ENCODE measurements at regions not wholly inside any gene's neighbourhood (a gene's known extent, or its start where the extent isn't known, plus 50 kb on each side); places are given as distances from the start of the nearest gene placed in this dataset.

GRCh38 chr2:64338910-64339500 lies 115.0 kb upstream of the LGALSL start:
- no peak for DNase-seq (ENCODE audit: low read depth)

GRCh38 chr2:64341461-64341860 lies 112.5 kb upstream of the LGALSL start:
- no peak for DNase-seq (ENCODE audit: low read depth)

- no peak for DNase-seq (ENCODE audit: low read depth)
Measured at GRCh38 chr2:64342195-64343099, 111.5 kb upstream of the LGALSL start.

GRCh38 chr2:64344999-64345576 lies 108.9 kb upstream of the LGALSL start:
- DNase-seq (ENCODE audit: low read depth), result no peak

- DNase-seq (ENCODE audit: low read depth), result no peak
Measured at GRCh38 chr2:64345998-64346397, 108.0 kb upstream of the LGALSL start.

GRCh38 chr2:64348386-64349130 lies 105.4 kb upstream of the LGALSL start:
- no peak for DNase-seq (ENCODE audit: low read depth)

GRCh38 chr2:64349131-64349530 lies 104.8 kb upstream of the LGALSL start:
- DNase-seq (ENCODE audit: low read depth), result no peak

- no peak for DNase-seq (ENCODE audit: low read depth)
Measured at GRCh38 chr2:64350996-64351395, 103.0 kb upstream of the LGALSL start.

GRCh38 chr2:64352292-64352691 lies 101.7 kb upstream of the LGALSL start:
- DNase-seq (ENCODE audit: low read depth), result no peak

GRCh38 chr2:64354857-64355680 lies 98.9 kb upstream of the LGALSL start:
- no peak for DNase-seq (ENCODE audit: low read depth)

- no peak for DNase-seq (ENCODE audit: low read depth)
Measured at GRCh38 chr2:64356906-64357305, 97.1 kb upstream of the LGALSL start.

GRCh38 chr2:64359171-64359891 lies 94.6 kb upstream of the LGALSL start:
- DNase-seq (ENCODE audit: low read depth), result no peak

- DNase-seq (ENCODE audit: low read depth), result no peak
Measured at GRCh38 chr2:64359892-64360657, 93.9 kb upstream of the LGALSL start.

- DNase-seq (ENCODE audit: low read depth), result no peak
Measured at GRCh38 chr2:64361151-64361938, 92.6 kb upstream of the LGALSL start.

- no peak for DNase-seq (ENCODE audit: low read depth)
Measured at GRCh38 chr2:64362562-64363026, 91.4 kb upstream of the LGALSL start.

- DNase-seq (ENCODE audit: low read depth), result no peak
Measured at GRCh38 chr2:64363140-64363539, 90.8 kb upstream of the LGALSL start.

- no peak for DNase-seq (ENCODE audit: low read depth)
Measured at GRCh38 chr2:64363848-64364247, 90.1 kb upstream of the LGALSL start.

GRCh38 chr2:64367444-64368232 lies 86.3 kb upstream of the LGALSL start:
- DNase-seq (ENCODE audit: low read depth), result no peak
